Activated CD8-positive, alpha-beta T cell treated with anti-CD3 and anti-CD28 coated beads for 36 hours (primary cell): ENCODE measurements at regions not wholly inside any gene's neighbourhood (a gene's known extent, or its start where the extent isn't known, plus 50 kb on each side); places are given as distances from the start of the nearest gene placed in this dataset.
A peak's percentile ranks its signal among the peaks of the same experiment; 100 is the strongest.
"Not testable (repeated sequence)": the region's sequence is repeated elsewhere in the genome, so short reads cannot be mapped to it uniquely, and the experiment has no call there.

Experiments
- ATAC-seq: fragments of 200-7000 bp; cut with Tn5 transposase; one replicate; pipeline ENCODE4 v1.10.0; 2021; ENCODE audit warnings: mild to moderate bottlenecking, moderate library complexity
- CTCF ChIA-PET: fragments of 350-600 bp; sonication (Branson Sonifier 250); formaldehyde crosslinking; loops from one replicate; lab custom pipeline; 2021; ENCODE audit warnings: antibody characterized with exemption; lab: Charles Lee
- POLR2A ChIA-PET: fragments of 350-600 bp; sonication (Branson Sonifier 250); formaldehyde crosslinking; loops from one replicate; lab custom pipeline; 2021; ENCODE audit warnings: antibody characterized with exemption; lab: Charles Lee
- DNase-seq: peaks from one replicate; pipeline ENCODE4 v3.0.0-alpha.2; 2020
- H3K27ac Mint-ChIP-seq: one replicate; pipeline ENCODE4 v1.8.0; 2021; ENCODE audit warnings: mild to moderate bottlenecking, mixed read lengths
- H3K27me3 Mint-ChIP-seq: one replicate; pipeline ENCODE4 v1.8.0; 2021; ENCODE audit warnings: mixed read lengths
- H3K36me3 Mint-ChIP-seq: one replicate; pipeline ENCODE4 v1.8.0; 2021; ENCODE audit warnings: low read depth, mixed read lengths
- H3K4me1 Mint-ChIP-seq: one replicate; pipeline ENCODE4 v1.8.0; 2021; ENCODE audit warnings: low read depth, mixed read lengths
- H3K4me3 Mint-ChIP-seq: one replicate; pipeline ENCODE4 v1.8.0; 2021; ENCODE audit warnings: mild to moderate bottlenecking, moderate library complexity, mixed read lengths
- H3K9me3 Mint-ChIP-seq: one replicate; pipeline ENCODE4 v1.8.0; 2021; ENCODE audit warnings: mixed read lengths
- intact Hi-C: fragments of 100-400 bp; cut with micrococcal nuclease; formaldehyde crosslinking; loops from one replicate; pipeline ENCODE4 v1.10.0; 2022
- TF ChIP-seq, protein P1 (sequence below): fragments of 200-600 bp; IDR thresholded peaks from one replicate; pipeline ENCODE4 v1.8.0; 2022; ENCODE audit warnings: antibody characterized with exemption, mild to moderate bottlenecking

DNA sequence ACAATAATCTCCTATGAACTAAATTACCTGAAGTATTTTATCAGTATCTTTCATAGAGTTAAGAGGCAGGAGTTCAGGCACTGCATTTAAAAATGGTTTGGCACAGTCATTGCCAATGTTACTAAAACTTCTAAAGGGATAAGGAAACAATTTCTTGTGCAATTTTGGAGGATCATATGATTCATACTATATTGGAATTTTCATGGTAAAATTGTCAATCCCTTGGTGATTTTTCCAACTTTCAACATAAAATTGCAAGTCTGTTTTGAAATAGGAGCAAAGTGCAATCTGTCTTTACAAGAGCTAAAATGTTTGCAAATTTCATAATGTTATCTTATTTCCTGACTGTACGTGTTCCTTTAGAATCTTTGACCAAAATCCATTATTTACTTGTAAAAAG, 211.1 kb downstream of the DMRTA1 start:
- H3K9me3 Mint-ChIP-seq: peaks cover 2% of the 10 kb centered on the region
- H3K36me3 Mint-ChIP-seq: no peaks in the 10 kb centered on the region
- TF ChIP-seq, protein P1, sequence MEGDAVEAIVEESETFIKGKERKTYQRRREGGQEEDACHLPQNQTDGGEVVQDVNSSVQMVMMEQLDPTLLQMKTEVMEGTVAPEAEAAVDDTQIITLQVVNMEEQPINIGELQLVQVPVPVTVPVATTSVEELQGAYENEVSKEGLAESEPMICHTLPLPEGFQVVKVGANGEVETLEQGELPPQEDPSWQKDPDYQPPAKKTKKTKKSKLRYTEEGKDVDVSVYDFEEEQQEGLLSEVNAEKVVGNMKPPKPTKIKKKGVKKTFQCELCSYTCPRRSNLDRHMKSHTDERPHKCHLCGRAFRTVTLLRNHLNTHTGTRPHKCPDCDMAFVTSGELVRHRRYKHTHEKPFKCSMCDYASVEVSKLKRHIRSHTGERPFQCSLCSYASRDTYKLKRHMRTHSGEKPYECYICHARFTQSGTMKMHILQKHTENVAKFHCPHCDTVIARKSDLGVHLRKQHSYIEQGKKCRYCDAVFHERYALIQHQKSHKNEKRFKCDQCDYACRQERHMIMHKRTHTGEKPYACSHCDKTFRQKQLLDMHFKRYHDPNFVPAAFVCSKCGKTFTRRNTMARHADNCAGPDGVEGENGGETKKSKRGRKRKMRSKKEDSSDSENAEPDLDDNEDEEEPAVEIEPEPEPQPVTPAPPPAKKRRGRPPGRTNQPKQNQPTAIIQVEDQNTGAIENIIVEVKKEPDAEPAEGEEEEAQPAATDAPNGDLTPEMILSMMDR: no peak
- no peaks in the 10 kb centered on the region for H3K4me1 Mint-ChIP-seq
- ChIA-PET POLR2A (no interaction called here), CTCF (no interaction called here)
- H3K27ac Mint-ChIP-seq: no peak overlapping the region
- no peak for ATAC-seq
- H3K27me3 Mint-ChIP-seq: no peaks in the 10 kb centered on the region
- no peak for DNase-seq
- intact Hi-C loops: no loop called here
- no peak overlapping the region for H3K4me3 Mint-ChIP-seq

DNA sequence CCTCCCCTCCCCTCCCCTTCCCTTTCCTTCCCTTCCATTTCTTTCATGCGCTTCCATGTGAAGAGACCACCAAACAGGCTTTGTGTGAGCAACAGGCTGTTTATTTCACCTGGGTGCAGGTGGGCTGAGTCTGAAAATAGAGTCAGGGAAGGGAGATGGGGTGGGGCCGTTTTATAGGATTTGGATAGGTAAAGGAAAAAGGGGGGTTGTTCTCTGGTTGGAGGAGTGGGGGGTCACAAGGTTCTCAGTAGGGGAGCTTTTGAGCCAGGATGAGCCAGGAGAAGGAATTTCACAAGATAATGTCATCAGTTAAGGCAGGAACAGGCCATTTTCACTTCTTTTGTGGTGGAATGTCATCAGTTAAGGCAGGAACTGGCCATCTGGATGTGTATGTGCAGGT, 211.9 kb downstream of the DMRTA1 start:
- ATAC-seq, H3K4me3 Mint-ChIP-seq, intact Hi-C loops, POLR2A ChIA-PET, H3K27ac Mint-ChIP-seq, H3K4me1 Mint-ChIP-seq, H3K36me3 Mint-ChIP-seq, CTCF ChIA-PET, H3K27me3 Mint-ChIP-seq, DNase-seq, H3K9me3 Mint-ChIP-seq: not testable (repeated sequence)

DNA sequence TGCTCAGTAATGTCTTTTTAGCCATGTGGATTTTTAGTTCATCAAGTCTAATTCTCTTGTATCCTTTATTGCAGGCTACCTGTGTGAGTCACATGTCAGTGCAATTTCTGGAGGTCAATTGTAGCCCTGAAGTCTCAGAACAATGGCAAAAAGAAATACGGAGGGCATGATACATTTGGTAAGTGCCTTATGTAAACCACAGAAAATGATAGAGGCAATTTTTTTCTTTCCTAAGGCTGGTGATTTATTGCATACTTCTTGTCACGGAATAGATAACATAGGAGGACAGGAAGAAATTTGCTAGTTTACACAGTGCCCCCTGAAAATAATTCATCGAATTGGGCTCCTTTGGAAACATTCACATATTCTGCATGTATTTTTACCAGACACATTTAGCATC, 235.9 kb downstream of the DMRTA1 start:
- POLR2A ChIA-PET: no interaction called here
- H3K4me3 Mint-ChIP-seq: no peak overlapping the region
- H3K27me3 Mint-ChIP-seq: no peaks in the 10 kb centered on the region
- no peak for ATAC-seq
- no peaks in the 10 kb centered on the region for H3K36me3 Mint-ChIP-seq
- DNase-seq: no peak
- H3K27ac Mint-ChIP-seq: no peak overlapping the region
- CTCF ChIA-PET: no interaction called here
- TF ChIP-seq, protein P1: no peak
- H3K4me1 Mint-ChIP-seq: no peaks in the 10 kb centered on the region
- intact Hi-C loops: no loop called here
- H3K9me3 Mint-ChIP-seq: no peaks in the 10 kb centered on the region

- DNase-seq (no peak), ATAC-seq (no peak)
- CTCF ChIA-PET: no interaction called here
- H3K9me3 Mint-ChIP-seq: no peaks in the 10 kb centered on the region
- TF ChIP-seq, protein P1: no peak
- H3K27me3 Mint-ChIP-seq: no peaks in the 10 kb centered on the region
- H3K27ac Mint-ChIP-seq: no peak overlapping the region
- intact Hi-C loops: no loop called here
- H3K4me3 Mint-ChIP-seq: no peak overlapping the region
- POLR2A ChIA-PET: no interaction called here
- no peaks in the 10 kb centered on the region for H3K4me1 Mint-ChIP-seq
- no peaks in the 10 kb centered on the region for H3K36me3 Mint-ChIP-seq
Observed at GRCh38 chr9:22682961-22683699, 236.5 kb downstream of the DMRTA1 start.

GRCh38 chr9:22683700-22684075, 237.1 kb downstream of the DMRTA1 start:
- Mint-ChIP-seq H3K27me3 (no peaks in the 10 kb centered on the region), H3K27ac (no peak overlapping the region), H3K4me1 (no peaks in the 10 kb centered on the region), H3K4me3 (no peak overlapping the region), H3K36me3 (no peaks in the 10 kb centered on the region), H3K9me3 (no peaks in the 10 kb centered on the region)
- CTCF ChIA-PET: no interaction called here
- POLR2A ChIA-PET: no interaction called here
- peak; percentile 45 for ATAC-seq
- no peak for DNase-seq
- intact Hi-C loops: no loop called here
- TF ChIP-seq, protein P1: no peak
